Lower leg skin (tissue), 3 donors: ENCODE measurements at regions not wholly inside any gene's neighbourhood (a gene's known extent, or its start where the extent isn't known, plus 50 kb on each side); places are given as distances from the start of the nearest gene placed in this dataset.

ENCODE experiments used
- CTCF ChIP-seq, 3 donors: fragments of 450-650 bp; IDR thresholded peaks; one replicate each; pipeline ENCODE4 v1.5.1; 2016; ENCODE audit warnings: antibody characterized with exemption in 3 of 3, mild to moderate bottlenecking in 3 of 3, moderate library complexity in 2 of 3
- POLR2A ChIP-seq, 2 donors: fragments of 450-650 bp; IDR thresholded peaks; one replicate each; pipeline ENCODE4 v1.6.1; 2016 to 2017; ENCODE audit warnings: antibody characterized with exemption in 2 of 2, mild to moderate bottlenecking in 1 of 2, moderate library complexity in 1 of 2

GRCh38 chr2:153668923-153669322, 190.4 kb upstream of the RPRM start:
- no peak for TF ChIP-seq CTCF (IDR thresholded peaks at IDR 0.05)
- no peak for TF ChIP-seq POLR2A (IDR thresholded peaks at IDR 0.05)
